PC-9 (cell line): ENCODE measurements at regions not wholly inside any gene's neighbourhood (a gene's known extent, or its start where the extent isn't known, plus 50 kb on each side); places are given as distances from the start of the nearest gene placed in this dataset.

ENCODE experiments used
- BruUV-seq: library from RNA; stranded (reverse); fragments of 400-500 nt; replicated peaks from 2 replicates; lab custom pipeline; 2021; lab: Mats Ljungman, UMichigan
- CTCF ChIA-PET: fragments of 300-600 bp; sonication (Branson Sonifier 250); formaldehyde crosslinking; loops from one replicate; lab custom pipeline; 2022; ENCODE audit warnings: antibody characterized with exemption; lab: Charles Lee
- POLR2A ChIA-PET: fragments of 300-600 bp; sonication (Branson Sonifier 250); formaldehyde crosslinking; loops from one replicate; lab custom pipeline; 2022; ENCODE audit warnings: antibody characterized with exemption; ENCODE audit not compliant: unreplicated experiment; lab: Charles Lee
- DNase-seq, 2 experiments: peaks; one replicate each; pipeline versions ENCODE4 v3.0.0 to v3.0.0-alpha.2; 2015 to 2022; ENCODE audit warnings: mixed read lengths in 1 of 2
- H2AFZ ChIP-seq: fragments of 200-600 bp; sonication (generic); 2 replicates; pipeline ENCODE4 v1.8.1; 2017; ENCODE audit warnings: antibody characterized with exemption
- H3F3A ChIP-seq: fragments of 200-600 bp; sonication (generic); 2 replicates; pipeline ENCODE4 v1.8.1; 2017; ENCODE audit warnings: antibody characterized with exemption, mild to moderate bottlenecking, low read depth; ENCODE audit not compliant: insufficient read depth
- H3K27ac ChIP-seq: fragments of 200-600 bp; sonication (generic); 2 replicates; pipeline ENCODE4 v1.6.1; 2016; ENCODE audit warnings: mixed run types
- H3K27me3 ChIP-seq: fragments of 200-600 bp; sonication (generic); 2 replicates; pipeline ENCODE4 v1.6.1; 2016; ENCODE audit warnings: low read depth, mixed run types; ENCODE audit not compliant: insufficient read depth
- H3K36me3 ChIP-seq: fragments of 200-600 bp; sonication (generic); 2 replicates; pipeline ENCODE4 v1.6.1; 2016; ENCODE audit warnings: low read depth, mixed run types
- H3K4me1 ChIP-seq: fragments of 200-600 bp; sonication (generic); replicated peaks from 2 replicates; pipeline ENCODE4 v1.6.1; 2016; ENCODE audit warnings: mixed run types; ENCODE audit not compliant: insufficient read depth
- H3K4me2 ChIP-seq: fragments of 200-600 bp; sonication (generic); 2 replicates; pipeline ENCODE4 v1.6.1; 2017; ENCODE audit warnings: mixed run types
- H3K4me3 ChIP-seq: fragments of 200-600 bp; sonication (generic); 2 replicates; pipeline ENCODE4 v1.6.1; 2016; ENCODE audit warnings: mixed run types
- H3K79me2 ChIP-seq: fragments of 200-600 bp; sonication (generic); 2 replicates; pipeline ENCODE4 v1.6.1; 2017; ENCODE audit warnings: low read depth, mixed run types
- H3K9me2 ChIP-seq: fragments of 200-600 bp; sonication (generic); 2 replicates; pipeline ENCODE4 v1.8.1; 2017; ENCODE audit warnings: mild to moderate bottlenecking; ENCODE audit not compliant: insufficient read depth
- H3K9me3 ChIP-seq: fragments of 200-600 bp; sonication (generic); 2 replicates; pipeline ENCODE4 v1.8.1; 2016; ENCODE audit warnings: low read depth; ENCODE audit not compliant: insufficient read depth
- H4K20me1 ChIP-seq: fragments of 200-600 bp; sonication (generic); 2 replicates; pipeline ENCODE4 v1.8.1; 2017; ENCODE audit not compliant: insufficient read depth
- EZH2 ChIP-seq: fragments of 200-600 bp; sonication (generic); IDR thresholded peaks from 2 replicates; pipeline ENCODE4 v1.8.0; 2017; ENCODE audit warnings: antibody characterized with exemption, low read depth
- intact Hi-C: fragments of 100-400 bp; cut with micrococcal nuclease; formaldehyde crosslinking; loops from one replicate; pipeline ENCODE4 v1.10.0; 2022; ENCODE audit not compliant: unreplicated experiment
- TF ChIP-seq, protein P1 (sequence below): fragments of 200-600 bp; sonication (generic); conservative IDR thresholded peaks from 2 replicates; pipeline ENCODE4 v1.6.1; 2017; ENCODE audit warnings: mixed run types, antibody characterized with exemption, mild to moderate bottlenecking, moderate library complexity

DNA sequence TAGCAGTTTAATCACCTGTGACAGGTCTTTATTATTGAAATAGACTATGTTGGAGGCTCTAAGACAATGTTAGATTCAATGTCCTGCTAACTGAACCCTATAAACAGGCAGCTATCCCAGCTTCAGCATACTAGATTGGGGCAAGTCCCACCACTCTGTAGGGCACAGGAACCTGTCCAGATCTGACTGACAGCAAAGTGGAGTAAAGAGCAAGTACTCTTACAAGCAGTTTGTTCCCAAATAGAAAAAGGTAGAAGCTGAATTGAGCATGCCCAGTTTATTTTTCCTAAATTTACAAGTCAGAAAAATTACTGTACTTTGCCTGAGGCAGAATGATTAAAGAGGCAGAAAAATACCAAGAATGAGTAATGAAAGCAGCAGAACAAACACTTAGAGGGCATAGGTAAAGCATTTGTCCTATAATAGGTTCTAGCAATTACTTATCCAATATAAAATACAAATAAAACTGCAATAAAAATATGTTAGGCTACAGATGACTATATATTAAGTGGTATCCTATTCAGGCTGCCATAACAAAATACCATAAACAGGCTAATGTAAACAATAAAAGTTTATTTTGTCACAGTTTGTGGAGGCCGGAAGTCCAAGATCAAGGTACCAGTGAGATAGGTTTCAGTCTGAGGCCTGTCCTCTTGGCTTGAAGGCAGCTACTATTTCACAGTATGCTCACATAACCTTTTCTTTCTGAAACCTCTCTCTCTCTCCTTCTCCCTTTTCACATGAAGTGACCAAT lies 868.2 kb downstream of the C12orf50 start:
- H3K4me2 ChIP-seq, result peak overlapping the region; percentile 15; the same call in 1 of the 2 replicates

GRCh38 chr12:87157791-87158190 lies 871.4 kb downstream of the C12orf50 start:
- Histone ChIP-seq H3K4me1 (peaks cover 12% of the 10 kb centered on the region), H3K9me2 (no peaks in the 10 kb centered on the region), H4K20me1 (no peaks in the 10 kb centered on the region), H3K27me3 (no peaks in the 10 kb centered on the region), H3K79me2 (no peaks in the 10 kb centered on the region), H3K4me3 (no peak overlapping the region), H3K27ac (no peak overlapping the region), H2AFZ (no peak overlapping the region), H3K4me2 (no peak overlapping the region), H3F3A (peaks cover 8% of the 10 kb centered on the region; the same call in 1 of the 2 replicates), H3K9me3 (peaks cover 8% of the 10 kb centered on the region; the same call in 1 of the 2 replicates), H3K36me3 (no peaks in the 10 kb centered on the region)
- ChIA-PET CTCF (interaction anchor here (0.5 kb wide), 1 partner anchor 428 kb away, joined by 3 read pairs; no protein-coding TSS in a partner anchor), POLR2A (interaction anchor here (0.5 to 0.6 kb wide), 2 partner anchors 166 to 282 kb away, joined by 3 to 4 read pairs; no protein-coding TSS in a partner anchor)
- TF ChIP-seq, protein P1, sequence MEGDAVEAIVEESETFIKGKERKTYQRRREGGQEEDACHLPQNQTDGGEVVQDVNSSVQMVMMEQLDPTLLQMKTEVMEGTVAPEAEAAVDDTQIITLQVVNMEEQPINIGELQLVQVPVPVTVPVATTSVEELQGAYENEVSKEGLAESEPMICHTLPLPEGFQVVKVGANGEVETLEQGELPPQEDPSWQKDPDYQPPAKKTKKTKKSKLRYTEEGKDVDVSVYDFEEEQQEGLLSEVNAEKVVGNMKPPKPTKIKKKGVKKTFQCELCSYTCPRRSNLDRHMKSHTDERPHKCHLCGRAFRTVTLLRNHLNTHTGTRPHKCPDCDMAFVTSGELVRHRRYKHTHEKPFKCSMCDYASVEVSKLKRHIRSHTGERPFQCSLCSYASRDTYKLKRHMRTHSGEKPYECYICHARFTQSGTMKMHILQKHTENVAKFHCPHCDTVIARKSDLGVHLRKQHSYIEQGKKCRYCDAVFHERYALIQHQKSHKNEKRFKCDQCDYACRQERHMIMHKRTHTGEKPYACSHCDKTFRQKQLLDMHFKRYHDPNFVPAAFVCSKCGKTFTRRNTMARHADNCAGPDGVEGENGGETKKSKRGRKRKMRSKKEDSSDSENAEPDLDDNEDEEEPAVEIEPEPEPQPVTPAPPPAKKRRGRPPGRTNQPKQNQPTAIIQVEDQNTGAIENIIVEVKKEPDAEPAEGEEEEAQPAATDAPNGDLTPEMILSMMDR, result no peak
- no peak for TF ChIP-seq EZH2
- BruUV-seq, result no TSS peak
- intact Hi-C loops, result no loop called here
- peak; percentile 41 to 58 for DNase-seq

More for the DNA sequence above, 868.2 kb downstream of the C12orf50 start:
- DNase-seq, result peak in 1 of 2 experiments; percentile 53
- TF ChIP-seq, protein P1, result no peak
- no peak for TF ChIP-seq EZH2
- ChIA-PET CTCF (no interaction called here), POLR2A (no interaction called here)
- Histone ChIP-seq H4K20me1 (no peaks in the 10 kb centered on the region), H3K27ac (peak overlapping the region; percentile 43), H3K9me2 (no peaks in the 10 kb centered on the region), H3K79me2 (no peaks in the 10 kb centered on the region), H3K9me3 (no peaks in the 10 kb centered on the region; the same call in 1 of the 2 replicates), H3K27me3 (no peaks in the 10 kb centered on the region), H3K36me3 (no peaks in the 10 kb centered on the region), H2AFZ (0 out of 2 replicates have a peak overlapping the region, but pooled peaks have one; percentile 39), H3K4me3 (no peak overlapping the region), H3F3A (0 out of 2 replicates have a peak, but pooled peaks cover 8% of the 10 kb centered on the region), H3K4me1 (peaks cover 12% of the 10 kb centered on the region)
- intact Hi-C loops, result no loop called here
- BruUV-seq, result no TSS peak

- Histone ChIP-seq H3K79me2 (no peaks in the 10 kb centered on the region), H2AFZ (no peak overlapping the region), H3K9me3 (peaks cover 8% of the 10 kb centered on the region; the same call in 1 of the 2 replicates), H3K4me2 (no peak overlapping the region), H4K20me1 (no peaks in the 10 kb centered on the region), H3K27ac (no peak overlapping the region), H3K36me3 (no peaks in the 10 kb centered on the region), H3K27me3 (no peaks in the 10 kb centered on the region), H3K4me1 (peaks cover 15% of the 10 kb centered on the region), H3F3A (no peaks in the 10 kb centered on the region; the same call in 1 of the 2 replicates), H3K9me2 (no peaks in the 10 kb centered on the region), H3K4me3 (no peak overlapping the region)
- TF ChIP-seq, protein P1, result no peak
- no peak for TF ChIP-seq EZH2
- peak in 1 of 2 experiments; percentile 35 for DNase-seq
- ChIA-PET POLR2A (no interaction called here), CTCF (no interaction called here)
- BruUV-seq, result no TSS peak
- intact Hi-C loops, result no loop called here
These were observed 873.6 kb downstream of the C12orf50 start for GRCh38 chr12:87155621-87156020.
